DND-41 (cell line): ENCODE measurements at regions not wholly inside any gene's neighbourhood (a gene's known extent, or its start where the extent isn't known, plus 50 kb on each side); places are given as distances from the start of the nearest gene placed in this dataset.

Experiments used
- ATAC-seq: fragments of 200-7000 bp; cut with Tn5 transposase; 3 replicates; pipeline ENCODE4 v1.9.1; 2021; ENCODE audit warnings: low read depth; ENCODE audit not compliant: insufficient read depth
- DNase-seq: peaks from one replicate; pipeline ENCODE4 v3.0.0-alpha.2; 2020
- H2AFZ ChIP-seq: 2 replicates; pipeline ENCODE4 v1.6.0; 2012; ENCODE audit warnings: low read depth, low read length
- H3K27ac ChIP-seq: 2 replicates; pipeline ENCODE4 v1.5.1; 2012; ENCODE audit warnings: low read length, inconsistent platforms
- H3K27me3 ChIP-seq: fragments of 200-600 bp; sonication (generic); 2 replicates; pipeline ENCODE4 v1.6.0; 2012; ENCODE audit warnings: low read length, mild to moderate bottlenecking, inconsistent platforms; ENCODE audit not compliant: insufficient read depth, poor library complexity
- H3K36me3 ChIP-seq: 2 replicates; pipeline ENCODE4 v1.5.1; 2012; ENCODE audit warnings: low read length, inconsistent platforms; ENCODE audit not compliant: insufficient read depth
- H3K4me1 ChIP-seq: 2 replicates; pipeline ENCODE4 v1.5.1; 2012; ENCODE audit warnings: mild to moderate bottlenecking, low read length; ENCODE audit not compliant: insufficient read depth
- H3K4me2 ChIP-seq: 2 replicates; pipeline ENCODE4 v1.6.0; 2012; ENCODE audit warnings: mild to moderate bottlenecking, moderate library complexity, low read length, inconsistent platforms; ENCODE audit not compliant: insufficient read depth
- H3K4me3 ChIP-seq, 2 experiments: fragments of 200-600 bp in 1 of 2; shearing (Covaris generic) in 1 of 2; 2 replicates each; pipeline ENCODE4 v1.5.1; 2012 to 2016; ENCODE audit warnings: inconsistent platforms in 2 of 2, low read length in 2 of 2, mild to moderate bottlenecking in 2 of 2, low read depth in 1 of 2, moderate library complexity in 1 of 2
- H3K79me2 ChIP-seq: 2 replicates; pipeline ENCODE4 v1.6.0; 2012; ENCODE audit warnings: low read length, inconsistent platforms; ENCODE audit not compliant: insufficient read depth
- H3K9ac ChIP-seq: 2 replicates; pipeline ENCODE4 v1.6.0; 2012; ENCODE audit warnings: low read depth, mild to moderate bottlenecking, inconsistent platforms, low read length, moderate library complexity
- H3K9me3 ChIP-seq: 2 replicates; pipeline ENCODE4 v1.5.1; 2012; ENCODE audit warnings: low read length, moderate library complexity, mild to moderate bottlenecking, inconsistent platforms; ENCODE audit not compliant: insufficient read depth, severe bottlenecking
- H4K20me1 ChIP-seq: 2 replicates; pipeline ENCODE4 v1.6.0; 2012; ENCODE audit warnings: low read length; ENCODE audit not compliant: insufficient read depth
- EZH2 ChIP-seq: IDR thresholded peaks from 3 replicates; pipeline ENCODE4 v1.6.1; 2012; ENCODE audit warnings: borderline replicate concordance, low read depth, mild to moderate bottlenecking, moderate library complexity, low read length, inconsistent platforms; ENCODE audit not compliant: severe bottlenecking
- TF ChIP-seq, protein P1 (sequence below): IDR thresholded peaks from 2 replicates; pipeline ENCODE4 v1.5.1; 2012; ENCODE audit warnings: borderline replicate concordance, low read length, moderate library complexity, mild to moderate bottlenecking; ENCODE audit not compliant: poor library complexity, severe bottlenecking; ENCODE audit errors: extremely low read depth

DNA sequence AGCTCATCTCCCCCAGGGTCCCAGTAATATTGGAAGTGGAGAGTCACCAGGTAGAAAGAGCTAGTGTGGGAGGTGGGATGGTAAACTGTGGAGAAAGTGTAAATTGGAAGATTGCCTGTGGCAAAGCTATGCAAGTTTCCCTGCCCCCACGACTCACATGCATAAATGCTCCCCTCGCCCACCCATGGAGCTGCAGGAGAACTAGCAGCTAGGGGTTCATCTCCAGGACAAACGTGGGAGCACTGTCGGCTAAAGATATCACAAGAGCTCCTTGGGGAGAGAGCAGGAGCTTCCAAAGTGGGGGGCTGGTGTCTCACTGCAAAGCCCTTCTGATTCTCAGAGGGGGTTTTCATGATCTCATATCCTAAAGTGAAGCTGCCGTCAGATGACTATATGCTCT lies 91.4 kb upstream of the PLCL2 start:
- Histone ChIP-seq H3K4me2 (no peak overlapping the region), H3K27me3 (no peaks in the 10 kb centered on the region), H3K9ac (no peak overlapping the region), H3K4me1 (no peaks in the 10 kb centered on the region), H3K79me2 (no peaks in the 10 kb centered on the region), H3K9me3 (no peaks in the 10 kb centered on the region), H2AFZ (no peak overlapping the region), H3K27ac (no peak overlapping the region), H3K4me3 (no peak overlapping the region), H3K36me3 (no peaks in the 10 kb centered on the region), H4K20me1 (no peaks in the 10 kb centered on the region)
- no peak for DNase-seq
- TF ChIP-seq, protein P1, sequence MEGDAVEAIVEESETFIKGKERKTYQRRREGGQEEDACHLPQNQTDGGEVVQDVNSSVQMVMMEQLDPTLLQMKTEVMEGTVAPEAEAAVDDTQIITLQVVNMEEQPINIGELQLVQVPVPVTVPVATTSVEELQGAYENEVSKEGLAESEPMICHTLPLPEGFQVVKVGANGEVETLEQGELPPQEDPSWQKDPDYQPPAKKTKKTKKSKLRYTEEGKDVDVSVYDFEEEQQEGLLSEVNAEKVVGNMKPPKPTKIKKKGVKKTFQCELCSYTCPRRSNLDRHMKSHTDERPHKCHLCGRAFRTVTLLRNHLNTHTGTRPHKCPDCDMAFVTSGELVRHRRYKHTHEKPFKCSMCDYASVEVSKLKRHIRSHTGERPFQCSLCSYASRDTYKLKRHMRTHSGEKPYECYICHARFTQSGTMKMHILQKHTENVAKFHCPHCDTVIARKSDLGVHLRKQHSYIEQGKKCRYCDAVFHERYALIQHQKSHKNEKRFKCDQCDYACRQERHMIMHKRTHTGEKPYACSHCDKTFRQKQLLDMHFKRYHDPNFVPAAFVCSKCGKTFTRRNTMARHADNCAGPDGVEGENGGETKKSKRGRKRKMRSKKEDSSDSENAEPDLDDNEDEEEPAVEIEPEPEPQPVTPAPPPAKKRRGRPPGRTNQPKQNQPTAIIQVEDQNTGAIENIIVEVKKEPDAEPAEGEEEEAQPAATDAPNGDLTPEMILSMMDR, result no peak
- TF ChIP-seq EZH2, result no peak
- ATAC-seq, result no peak

DNA sequence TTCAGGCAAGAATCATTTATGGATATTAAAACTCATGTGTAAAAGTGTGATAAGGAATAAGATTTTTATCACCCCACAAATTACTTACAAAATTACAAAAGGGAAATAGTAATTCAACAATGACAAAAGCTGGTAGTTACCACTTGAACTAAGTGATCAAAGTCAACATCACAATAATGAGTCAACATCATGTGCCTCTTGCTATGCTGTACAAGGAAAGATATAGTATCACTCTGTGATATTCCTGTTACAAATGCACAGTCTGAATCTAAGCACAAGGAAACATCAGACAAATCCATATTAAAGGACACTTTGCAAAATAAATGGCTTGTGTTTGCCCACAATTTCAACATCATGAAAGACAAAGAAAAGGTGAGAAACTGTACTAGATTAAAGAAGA lies 90.5 kb upstream of the PLCL2 start:
- ATAC-seq (no peak), DNase-seq (no peak)
- Histone ChIP-seq H3K4me2 (no peak overlapping the region), H2AFZ (no peak overlapping the region), H3K4me3 (no peak overlapping the region), H3K4me1 (no peaks in the 10 kb centered on the region), H3K9me3 (no peaks in the 10 kb centered on the region), H4K20me1 (no peaks in the 10 kb centered on the region), H3K27me3 (no peaks in the 10 kb centered on the region), H3K27ac (no peak overlapping the region), H3K79me2 (no peaks in the 10 kb centered on the region), H3K9ac (no peak overlapping the region), H3K36me3 (no peaks in the 10 kb centered on the region)
- no peak for TF ChIP-seq EZH2
- TF ChIP-seq, protein P1, result no peak

DNA sequence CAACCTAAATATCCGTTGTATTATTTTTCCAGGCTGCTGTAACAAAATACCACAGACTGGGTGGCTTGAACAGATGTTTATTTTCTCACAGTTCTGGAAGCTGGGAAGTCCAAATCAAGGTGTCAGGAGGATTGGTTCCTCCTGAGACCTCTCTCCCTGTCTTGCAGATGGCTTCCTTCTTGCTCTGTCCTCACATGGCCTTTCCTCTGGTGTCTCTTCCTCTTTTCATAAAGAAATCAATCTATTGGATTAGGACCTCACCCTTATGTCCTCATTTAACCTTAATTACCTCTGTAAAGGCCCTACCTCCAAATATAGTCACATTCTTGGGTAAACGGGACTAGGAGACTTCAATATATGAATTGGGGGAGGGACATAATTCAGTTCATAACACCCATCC lies 89.2 kb upstream of the PLCL2 start:
- Histone ChIP-seq H3K4me2 (no peak overlapping the region), H3K79me2 (no peaks in the 10 kb centered on the region), H2AFZ (no peak overlapping the region), H4K20me1 (no peaks in the 10 kb centered on the region), H3K36me3 (no peaks in the 10 kb centered on the region), H3K27me3 (no peaks in the 10 kb centered on the region), H3K4me3 (no peak overlapping the region), H3K4me1 (peaks cover 8% of the 10 kb centered on the region), H3K9ac (no peak overlapping the region), H3K27ac (no peak overlapping the region), H3K9me3 (no peaks in the 10 kb centered on the region)
- no peak for TF ChIP-seq EZH2
- TF ChIP-seq, protein P1, result no peak
- no peak for DNase-seq
- ATAC-seq, result no peak

DNA sequence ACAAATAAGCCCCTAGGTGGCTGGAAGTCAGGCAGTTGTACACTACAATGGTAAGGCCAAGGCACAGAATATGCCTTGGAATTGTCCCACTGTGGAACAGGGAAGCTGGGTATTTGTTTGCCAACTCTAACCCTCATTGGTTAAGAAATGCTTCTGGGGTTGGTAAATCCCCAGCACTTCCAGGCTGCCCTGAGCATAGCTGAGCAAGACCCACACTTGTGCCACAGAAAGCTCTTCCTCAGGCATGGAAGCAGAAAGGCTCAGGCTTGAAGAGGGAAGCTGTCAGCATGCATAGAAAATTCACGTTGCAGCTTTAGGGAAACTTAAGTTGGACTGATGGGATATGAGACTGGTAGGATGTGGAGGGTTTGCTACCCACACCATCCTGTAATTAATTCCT lies 86.9 kb upstream of the PLCL2 start:
- Histone ChIP-seq H3K9me3 (no peaks in the 10 kb centered on the region), H3K4me2 (no peak overlapping the region), H3K27me3 (no peaks in the 10 kb centered on the region), H2AFZ (no peak overlapping the region), H3K9ac (no peak overlapping the region), H3K4me3 (no peak overlapping the region), H3K79me2 (no peaks in the 10 kb centered on the region), H3K36me3 (no peaks in the 10 kb centered on the region), H3K27ac (no peak overlapping the region), H3K4me1 (peaks cover 21% of the 10 kb centered on the region), H4K20me1 (no peaks in the 10 kb centered on the region)
- TF ChIP-seq, protein P1, result no peak
- no peak for TF ChIP-seq EZH2
- DNase-seq, result no peak
- no peak for ATAC-seq
